IPS DF 6.9 (cell line): ENCODE measurements at regions not wholly inside any gene's neighbourhood (a gene's known extent, or its start where the extent isn't known, plus 50 kb on each side); places are given as distances from the start of the nearest gene placed in this dataset.

ENCODE experiments used
- DNase-seq: peaks from one replicate; pipeline ENCODE4 v3.0.0-alpha.2; 2013; ENCODE audit warnings: low read depth, low spot score
- H3K27ac ChIP-seq: one replicate; pipeline ENCODE4 v1.5.1; 2013; ENCODE audit warnings: low read length, control low read depth
- H3K27me3 ChIP-seq: 2 replicates; pipeline ENCODE4 v1.6.1; 2013; ENCODE audit warnings: mild to moderate bottlenecking, low read length; ENCODE audit not compliant: control insufficient read depth, insufficient read depth
- H3K36me3 ChIP-seq: 2 replicates; pipeline ENCODE4 v1.6.1; 2013; ENCODE audit warnings: low read length; ENCODE audit not compliant: control insufficient read depth, insufficient read depth
- H3K4me1 ChIP-seq: 2 replicates; pipeline ENCODE4 v1.6.1; 2013; ENCODE audit warnings: low read length; ENCODE audit not compliant: control insufficient read depth, insufficient read depth
- H3K4me3 ChIP-seq: 2 replicates; pipeline ENCODE4 v1.5.1; 2013; ENCODE audit warnings: mild to moderate bottlenecking, low read length
- H3K9me3 ChIP-seq: 2 replicates; pipeline ENCODE4 v1.6.1; 2013; ENCODE audit warnings: low read length, inconsistent platforms; ENCODE audit not compliant: control insufficient read depth, insufficient read depth
- WGBS: extraction: QIAGEN DNeasy Blood & Tissue Kit; methylation state at CpG from one replicate; pipeline ENCODE4 v1.1.7; 2013; ENCODE audit warnings: mixed read lengths, missing lambda C conversion rate; ENCODE audit not compliant: insufficient read length, insufficient coverage; 5-methylcytosine and 5-hydroxymethylcytosine counted together

- H3K27me3 ChIP-seq, result peaks cover 2% of the 10 kb centered on the region; the same call in 1 of the 2 replicates
- H3K27ac ChIP-seq, result no peak overlapping the region
- no peak overlapping the region for H3K4me3 ChIP-seq
- H3K4me1 ChIP-seq, result no peaks in the 10 kb centered on the region
- H3K9me3 ChIP-seq, result no peaks in the 10 kb centered on the region
- DNase-seq, result no peak
- WGBS, result no CpG with 5 or more reads among the region's 2 CpGs
- no peaks in the 10 kb centered on the region for H3K36me3 ChIP-seq
Observed at GRCh38 chr21:16243396-16243795, 513.6 kb downstream of the USP25 start.

- WGBS, result no CpG with 5 or more reads among the region's 3 CpGs
- no peaks in the 10 kb centered on the region for H3K9me3 ChIP-seq
- no peaks in the 10 kb centered on the region for H3K4me1 ChIP-seq
- H3K4me3 ChIP-seq, result no peak overlapping the region
- no peak overlapping the region for H3K27ac ChIP-seq
- no peaks in the 10 kb centered on the region for H3K27me3 ChIP-seq
- H3K36me3 ChIP-seq, result no peaks in the 10 kb centered on the region
- no peak for DNase-seq
Observed at GRCh38 chr21:16248705-16249104, 518.9 kb downstream of the USP25 start.

GRCh38 chr21:16250273-16250672 is 520.5 kb downstream of the USP25 start:
- no peaks in the 10 kb centered on the region for H3K4me1 ChIP-seq
- H3K27ac ChIP-seq, result no peak overlapping the region

GRCh38 chr21:16258844-16259611 is 529.2 kb downstream of the USP25 start:
- Histone ChIP-seq H3K4me3 (no peak overlapping the region), H3K27me3 (no peaks in the 10 kb centered on the region)
- no CpG with 5 or more reads among the region's 7 CpGs for whole genome bisulfite sequencing

More at GRCh38 chr21:16250273-16250672, 520.5 kb downstream of the USP25 start:
- H3K9me3 ChIP-seq, result no peaks in the 10 kb centered on the region
- H3K27me3 ChIP-seq, result no peaks in the 10 kb centered on the region
- H3K36me3 ChIP-seq, result no peaks in the 10 kb centered on the region
- H3K4me3 ChIP-seq, result no peak overlapping the region
- DNase-seq, result no peak

GRCh38 chr21:16262091-16262490 is 532.3 kb downstream of the USP25 start:
- H3K27ac ChIP-seq, result no peak overlapping the region
- no peaks in the 10 kb centered on the region for H3K36me3 ChIP-seq
- no peaks in the 10 kb centered on the region for H3K4me1 ChIP-seq
- no peaks in the 10 kb centered on the region for H3K9me3 ChIP-seq
- no peak overlapping the region for H3K4me3 ChIP-seq
- no peaks in the 10 kb centered on the region for H3K27me3 ChIP-seq
- DNase-seq, result no peak

More at GRCh38 chr21:16258844-16259611, 529.2 kb downstream of the USP25 start:
- DNase-seq, result no peak
- Histone ChIP-seq H3K36me3 (no peaks in the 10 kb centered on the region), H3K27ac (no peak overlapping the region), H3K4me1 (no peaks in the 10 kb centered on the region), H3K9me3 (no peaks in the 10 kb centered on the region)

GRCh38 chr21:16264319-16264718 is 534.5 kb downstream of the USP25 start:
- Histone ChIP-seq H3K27me3 (no peaks in the 10 kb centered on the region), H3K27ac (no peak overlapping the region), H3K36me3 (no peaks in the 10 kb centered on the region), H3K4me3 (no peak overlapping the region), H3K9me3 (no peaks in the 10 kb centered on the region), H3K4me1 (no peaks in the 10 kb centered on the region)
- WGBS, result no CpG with 5 or more reads among the region's 4 CpGs
- no peak for DNase-seq

- H3K4me3 ChIP-seq, result no peak overlapping the region
- no peak overlapping the region for H3K27ac ChIP-seq
- no peaks in the 10 kb centered on the region for H3K9me3 ChIP-seq
- H3K4me1 ChIP-seq, result no peaks in the 10 kb centered on the region
- H3K36me3 ChIP-seq, result no peaks in the 10 kb centered on the region
- no peaks in the 10 kb centered on the region for H3K27me3 ChIP-seq
- WGBS, result no CpG with 5 or more reads among the region's 1 CpG
- no peak for DNase-seq
Observed at GRCh38 chr21:16269476-16269875, 539.7 kb downstream of the USP25 start.

- WGBS, result no CpG with 5 or more reads among the region's 15 CpGs
- no peak for DNase-seq
- H3K27ac ChIP-seq, result no peak overlapping the region
- H3K27me3 ChIP-seq, result no peaks in the 10 kb centered on the region
- no peak overlapping the region for H3K4me3 ChIP-seq
- no peaks in the 10 kb centered on the region; the same call in 1 of the 2 replicates for H3K4me1 ChIP-seq
- H3K36me3 ChIP-seq, result no peaks in the 10 kb centered on the region
- no peaks in the 10 kb centered on the region for H3K9me3 ChIP-seq
Observed at GRCh38 chr21:16279731-16280581, 550.2 kb downstream of the USP25 start.

GRCh38 chr21:16280686-16281091 is 550.9 kb downstream of the USP25 start:
- DNase-seq, result no peak
- Histone ChIP-seq H3K36me3 (no peaks in the 10 kb centered on the region), H3K4me3 (no peak overlapping the region), H3K27me3 (no peaks in the 10 kb centered on the region), H3K4me1 (no peaks in the 10 kb centered on the region; the same call in 1 of the 2 replicates), H3K27ac (no peak overlapping the region), H3K9me3 (no peaks in the 10 kb centered on the region)
- no CpG with 5 or more reads among the region's 2 CpGs for WGBS

GRCh38 chr21:16283516-16283915 is 553.7 kb downstream of the USP25 start:
- H3K27me3 ChIP-seq, result no peaks in the 10 kb centered on the region
- no CpG with 5 or more reads among the region's 2 CpGs for WGBS
- no peak overlapping the region for H3K4me3 ChIP-seq
- H3K27ac ChIP-seq, result no peak overlapping the region
- no peaks in the 10 kb centered on the region for H3K36me3 ChIP-seq
- no peak for DNase-seq
- H3K9me3 ChIP-seq, result no peaks in the 10 kb centered on the region
- H3K4me1 ChIP-seq, result no peaks in the 10 kb centered on the region; the same call in 1 of the 2 replicates
